T-helper 1 cell treated with Interleukin-12 subunit alpha and Interleukin-12 subunit beta and Interleukin-4 antibody, amounts not matched to agents 30 μg/mL and 1 μg/mL, for 36 hours (primary cell): ENCODE measurements at regions not wholly inside any gene's neighbourhood (a gene's known extent, or its start where the extent isn't known, plus 50 kb on each side); places are given as distances from the start of the nearest gene placed in this dataset.

ENCODE experiments used
- H3K27ac Mint-ChIP-seq: one replicate; pipeline ENCODE4 v1.8.0; 2021; ENCODE audit warnings: mild to moderate bottlenecking, mixed read lengths
- H3K27me3 Mint-ChIP-seq: one replicate; pipeline ENCODE4 v1.8.0; 2021; ENCODE audit warnings: low read depth, mixed read lengths
- H3K36me3 Mint-ChIP-seq: one replicate; pipeline ENCODE4 v1.8.0; 2021; ENCODE audit warnings: low read depth, mixed read lengths
- H3K4me1 Mint-ChIP-seq: one replicate; pipeline ENCODE4 v1.8.0; 2021; ENCODE audit warnings: low read depth, mixed read lengths
- H3K4me3 Mint-ChIP-seq: one replicate; pipeline ENCODE4 v1.8.0; 2021; ENCODE audit warnings: mild to moderate bottlenecking, moderate library complexity, mixed read lengths
- H3K9me3 Mint-ChIP-seq: one replicate; pipeline ENCODE4 v1.8.0; 2021; ENCODE audit warnings: mixed read lengths

- no peaks in the 10 kb centered on the region for H3K36me3 Mint-ChIP-seq
Measured at GRCh38 chr5:63135291-63135690, 556.7 kb downstream of the LRRC70 start.

GRCh38 chr5:63131626-63132285 is 553.1 kb downstream of the LRRC70 start:
- Mint-ChIP-seq H3K27me3 (no peaks in the 10 kb centered on the region), H3K4me3 (no peak overlapping the region), H3K9me3 (no peaks in the 10 kb centered on the region), H3K27ac (no peak overlapping the region), H3K36me3 (no peaks in the 10 kb centered on the region), H3K4me1 (no peaks in the 10 kb centered on the region)

More at GRCh38 chr5:63135291-63135690, 556.7 kb downstream of the LRRC70 start:
- Mint-ChIP-seq H3K27ac (no peak overlapping the region), H3K27me3 (no peaks in the 10 kb centered on the region), H3K4me3 (no peak overlapping the region), H3K4me1 (no peaks in the 10 kb centered on the region), H3K9me3 (no peaks in the 10 kb centered on the region)

- no peaks in the 10 kb centered on the region for H3K27me3 Mint-ChIP-seq
- no peaks in the 10 kb centered on the region for H3K36me3 Mint-ChIP-seq
- no peak overlapping the region for H3K4me3 Mint-ChIP-seq
- H3K9me3 Mint-ChIP-seq, result no peaks in the 10 kb centered on the region
- no peaks in the 10 kb centered on the region for H3K4me1 Mint-ChIP-seq
- H3K27ac Mint-ChIP-seq, result no peak overlapping the region
Measured at GRCh38 chr5:63128761-63129160, 550.1 kb downstream of the LRRC70 start.

GRCh38 chr5:63128018-63128417 is 549.4 kb downstream of the LRRC70 start:
- Mint-ChIP-seq H3K4me3 (no peak overlapping the region), H3K27ac (no peak overlapping the region), H3K36me3 (no peaks in the 10 kb centered on the region), H3K9me3 (no peaks in the 10 kb centered on the region), H3K27me3 (no peaks in the 10 kb centered on the region), H3K4me1 (no peaks in the 10 kb centered on the region)

- Mint-ChIP-seq H3K27me3 (no peaks in the 10 kb centered on the region), H3K27ac (no peak overlapping the region), H3K4me3 (no peak overlapping the region), H3K36me3 (no peaks in the 10 kb centered on the region), H3K9me3 (no peaks in the 10 kb centered on the region), H3K4me1 (no peaks in the 10 kb centered on the region)
Measured at GRCh38 chr5:63127054-63127453, 548.4 kb downstream of the LRRC70 start.

GRCh38 chr5:63125862-63126261 is 547.2 kb downstream of the LRRC70 start:
- H3K4me3 Mint-ChIP-seq, result no peak overlapping the region
- H3K27me3 Mint-ChIP-seq, result no peaks in the 10 kb centered on the region
- H3K27ac Mint-ChIP-seq, result no peak overlapping the region
- no peaks in the 10 kb centered on the region for H3K4me1 Mint-ChIP-seq
- no peaks in the 10 kb centered on the region for H3K36me3 Mint-ChIP-seq
- no peaks in the 10 kb centered on the region for H3K9me3 Mint-ChIP-seq

- Mint-ChIP-seq H3K4me3 (no peak overlapping the region), H3K27ac (no peak overlapping the region), H3K36me3 (no peaks in the 10 kb centered on the region), H3K4me1 (no peaks in the 10 kb centered on the region), H3K27me3 (no peaks in the 10 kb centered on the region), H3K9me3 (no peaks in the 10 kb centered on the region)
Measured at GRCh38 chr5:63125392-63125791, 546.8 kb downstream of the LRRC70 start.

GRCh38 chr5:63124266-63124665 is 545.6 kb downstream of the LRRC70 start:
- H3K4me1 Mint-ChIP-seq, result no peaks in the 10 kb centered on the region
- H3K27ac Mint-ChIP-seq, result no peak overlapping the region
- H3K9me3 Mint-ChIP-seq, result no peaks in the 10 kb centered on the region
- H3K36me3 Mint-ChIP-seq, result no peaks in the 10 kb centered on the region
- no peaks in the 10 kb centered on the region for H3K27me3 Mint-ChIP-seq
- no peak overlapping the region for H3K4me3 Mint-ChIP-seq

GRCh38 chr5:63121471-63121870 is 542.9 kb downstream of the LRRC70 start:
- H3K4me3 Mint-ChIP-seq, result no peak overlapping the region
- H3K36me3 Mint-ChIP-seq, result no peaks in the 10 kb centered on the region
- H3K27me3 Mint-ChIP-seq, result no peaks in the 10 kb centered on the region
- H3K4me1 Mint-ChIP-seq, result no peaks in the 10 kb centered on the region
- H3K27ac Mint-ChIP-seq, result no peak overlapping the region
- no peaks in the 10 kb centered on the region for H3K9me3 Mint-ChIP-seq

GRCh38 chr5:63118221-63118620 is 539.6 kb downstream of the LRRC70 start:
- no peak overlapping the region for H3K4me3 Mint-ChIP-seq
- no peak overlapping the region for H3K27ac Mint-ChIP-seq
- H3K9me3 Mint-ChIP-seq, result no peaks in the 10 kb centered on the region
- no peaks in the 10 kb centered on the region for H3K4me1 Mint-ChIP-seq
- H3K27me3 Mint-ChIP-seq, result no peaks in the 10 kb centered on the region
- no peaks in the 10 kb centered on the region for H3K36me3 Mint-ChIP-seq

- Mint-ChIP-seq H3K4me3 (no peak overlapping the region), H3K9me3 (no peaks in the 10 kb centered on the region), H3K4me1 (no peaks in the 10 kb centered on the region), H3K27ac (no peak overlapping the region), H3K27me3 (no peaks in the 10 kb centered on the region), H3K36me3 (no peaks in the 10 kb centered on the region)
Measured at GRCh38 chr5:63111891-63112290, 533.3 kb downstream of the LRRC70 start.

GRCh38 chr5:63101870-63102269 is 523.3 kb downstream of the LRRC70 start:
- no peaks in the 10 kb centered on the region for H3K9me3 Mint-ChIP-seq
- no peaks in the 10 kb centered on the region for H3K4me1 Mint-ChIP-seq
- no peak overlapping the region for H3K27ac Mint-ChIP-seq
- no peak overlapping the region for H3K4me3 Mint-ChIP-seq
- H3K27me3 Mint-ChIP-seq, result no peaks in the 10 kb centered on the region
- no peaks in the 10 kb centered on the region for H3K36me3 Mint-ChIP-seq

- H3K4me1 Mint-ChIP-seq, result no peaks in the 10 kb centered on the region
- no peak overlapping the region for H3K27ac Mint-ChIP-seq
- H3K9me3 Mint-ChIP-seq, result no peaks in the 10 kb centered on the region
- H3K27me3 Mint-ChIP-seq, result no peaks in the 10 kb centered on the region
- H3K4me3 Mint-ChIP-seq, result no peak overlapping the region
- H3K36me3 Mint-ChIP-seq, result no peaks in the 10 kb centered on the region
Measured at GRCh38 chr5:63097286-63097685, 518.7 kb downstream of the LRRC70 start.

GRCh38 chr5:63094730-63095129 is 516.1 kb downstream of the LRRC70 start:
- Mint-ChIP-seq H3K9me3 (no peaks in the 10 kb centered on the region), H3K27ac (no peak overlapping the region), H3K4me3 (no peak overlapping the region), H3K27me3 (no peaks in the 10 kb centered on the region), H3K36me3 (no peaks in the 10 kb centered on the region), H3K4me1 (no peaks in the 10 kb centered on the region)

- Mint-ChIP-seq H3K27ac (no peak overlapping the region), H3K4me3 (no peak overlapping the region), H3K4me1 (no peaks in the 10 kb centered on the region), H3K9me3 (peaks cover 4% of the 10 kb centered on the region), H3K36me3 (no peaks in the 10 kb centered on the region), H3K27me3 (no peaks in the 10 kb centered on the region)
Measured at GRCh38 chr5:63089147-63089546, 510.5 kb downstream of the LRRC70 start.

GRCh38 chr5:63085561-63085960 is 506.9 kb downstream of the LRRC70 start:
- Mint-ChIP-seq H3K27ac (no peak overlapping the region), H3K9me3 (peaks cover 4% of the 10 kb centered on the region), H3K27me3 (no peaks in the 10 kb centered on the region), H3K36me3 (no peaks in the 10 kb centered on the region), H3K4me3 (no peak overlapping the region), H3K4me1 (no peaks in the 10 kb centered on the region)
